ENCODE measurements at regions not wholly inside any gene's neighbourhood (a gene's known extent, or its start where the extent isn't known, plus 50 kb on each side); places are given as distances from the start of the nearest gene placed in this dataset.
"Not testable (repeated sequence)": the region's sequence is repeated elsewhere in the genome, so short reads cannot be mapped to it uniquely, and the experiment has no call there.

DNA sequence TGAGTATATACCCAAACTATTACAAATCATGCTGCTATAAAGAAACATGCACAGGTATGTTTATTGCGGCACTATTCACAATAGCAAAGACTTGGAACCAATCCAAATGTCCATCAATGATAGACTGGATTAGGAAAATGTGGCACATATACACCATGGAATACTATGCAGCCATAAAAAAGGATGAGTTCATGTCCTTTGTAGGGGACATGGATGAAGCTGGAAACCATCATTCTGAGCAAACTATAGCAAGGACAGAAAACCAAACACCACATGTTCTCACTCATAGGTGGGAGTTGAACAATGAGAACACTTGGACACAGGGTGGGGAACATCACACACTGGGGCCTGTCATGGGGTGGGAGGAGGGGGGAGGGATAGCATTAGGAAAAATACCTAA is 672.7 kb upstream of the CTNND2 start:
- not testable (repeated sequence) for H2AFZ ChIP-seq; H3K36me3 ChIP-seq (ENCODE audit: insufficient read depth); H4K20me1 ChIP-seq (replicated peaks; ENCODE audit: insufficient read depth); H3K27me3 Mint-ChIP-seq (ENCODE audit: insufficient read depth, low read depth, poor library complexity); H3K79me2 ChIP-seq (replicated peaks; ENCODE audit: insufficient read depth); H3K4me3 ChIP-seq; H3K4me3 Mint-ChIP-seq; DNase-seq (ENCODE audit: low spot score); H3K27ac ChIP-seq (ENCODE audit: low read depth); H3F3A ChIP-seq (replicated peaks; ENCODE audit: low read depth); H3K27me3 ChIP-seq (ENCODE audit: insufficient read depth); ATAC-seq; H3K4me2 ChIP-seq; H3K4me1 ChIP-seq (ENCODE audit: insufficient read depth); H3K27ac Mint-ChIP-seq; H3K9me2 ChIP-seq (ENCODE audit: insufficient read depth)
- Mint-ChIP-seq H3K36me3 (ENCODE audit: low read depth) (peaks cover 33% of the 10 kb centered on the region), H3K9me3 (peaks cover 16% of the 10 kb centered on the region; the same call in 2 of the 3 replicates), H3K4me1 (peaks cover 11% of the 10 kb centered on the region; the same call in 2 of the 3 replicates)

DNA sequence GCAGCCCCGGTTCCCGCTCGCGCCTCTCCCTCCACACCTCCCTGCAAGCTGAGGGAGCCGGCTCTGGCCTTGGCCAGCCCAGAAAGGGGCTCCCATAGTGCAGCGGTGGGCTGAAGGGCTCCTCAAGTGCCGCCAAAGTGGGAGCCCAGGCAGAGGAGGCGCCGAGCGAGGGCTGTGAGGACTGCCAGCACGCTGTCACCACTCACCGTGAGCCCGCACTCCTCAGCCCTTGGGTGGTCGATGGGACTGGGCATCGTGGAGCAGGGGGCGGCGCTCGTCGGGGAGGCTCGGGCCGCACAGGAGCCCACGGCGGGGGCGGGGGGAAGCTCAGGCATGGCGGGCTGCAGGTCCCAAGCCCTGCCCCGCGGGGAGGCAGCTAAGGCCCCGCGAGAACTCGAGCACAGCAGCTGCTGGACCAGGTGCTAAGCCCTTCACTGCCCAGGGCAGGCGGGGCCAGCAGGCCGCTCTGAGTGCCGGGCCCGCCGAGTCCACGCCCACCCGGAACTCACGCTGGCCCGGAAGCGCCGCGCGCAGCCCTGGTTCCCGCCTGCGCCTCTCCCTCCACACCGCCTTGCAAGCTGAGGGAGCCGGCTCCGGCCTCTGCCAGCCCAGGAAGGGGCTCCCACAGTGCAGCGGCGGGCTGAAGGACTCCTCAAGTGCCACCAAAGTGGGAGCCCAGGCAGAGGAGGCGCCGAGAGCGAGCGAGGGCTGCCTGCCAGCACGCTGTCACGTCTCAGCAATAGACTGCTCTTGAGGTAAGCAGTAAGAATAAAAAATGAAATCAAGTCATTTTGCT is 670.2 kb upstream of the CTNND2 start:
- peak overlapping the region; percentile 58; the same call in 2 of the 3 replicates for H3K4me3 Mint-ChIP-seq
- not testable (repeated sequence) for H3K4me1 ChIP-seq (ENCODE audit: insufficient read depth); H3K27me3 ChIP-seq (ENCODE audit: insufficient read depth); H3K27ac ChIP-seq (ENCODE audit: low read depth); H3F3A ChIP-seq (replicated peaks; ENCODE audit: low read depth); H3K36me3 ChIP-seq (ENCODE audit: insufficient read depth); H3K79me2 ChIP-seq (replicated peaks; ENCODE audit: insufficient read depth); H3K27ac Mint-ChIP-seq; H4K20me1 ChIP-seq (replicated peaks; ENCODE audit: insufficient read depth); H3K4me3 ChIP-seq; H2AFZ ChIP-seq; DNase-seq (ENCODE audit: low spot score); H3K27me3 Mint-ChIP-seq (ENCODE audit: insufficient read depth, low read depth, poor library complexity); H3K9me2 ChIP-seq (ENCODE audit: insufficient read depth); H3K4me1 Mint-ChIP-seq; H3K4me2 ChIP-seq
- peaks cover 16% of the 10 kb centered on the region; the same call in 2 of the 3 replicates for H3K9me3 Mint-ChIP-seq
- peaks cover 27% of the 10 kb centered on the region for H3K36me3 Mint-ChIP-seq (ENCODE audit: low read depth)
- peak; percentile 95 for ATAC-seq

GRCh38 chr5:12573916-12574297 is 669.7 kb upstream of the CTNND2 start:
- H3K36me3 ChIP-seq (ENCODE audit: insufficient read depth); H3K27ac Mint-ChIP-seq; H3K27me3 ChIP-seq (ENCODE audit: insufficient read depth); H3K4me3 ChIP-seq; H3K27me3 Mint-ChIP-seq (ENCODE audit: insufficient read depth, low read depth, poor library complexity); H3K4me1 ChIP-seq (ENCODE audit: insufficient read depth); H3F3A ChIP-seq (replicated peaks; ENCODE audit: low read depth); H3K4me1 Mint-ChIP-seq; H3K79me2 ChIP-seq (replicated peaks; ENCODE audit: insufficient read depth); DNase-seq (ENCODE audit: low spot score); H3K4me2 ChIP-seq; H4K20me1 ChIP-seq (replicated peaks; ENCODE audit: insufficient read depth); H2AFZ ChIP-seq; H3K27ac ChIP-seq (ENCODE audit: low read depth); H3K9me2 ChIP-seq (ENCODE audit: insufficient read depth): not testable (repeated sequence)
- peaks cover 23% of the 10 kb centered on the region for H3K36me3 Mint-ChIP-seq (ENCODE audit: low read depth)
- H3K4me3 Mint-ChIP-seq: peak overlapping the region; percentile 66
- H3K9me3 Mint-ChIP-seq: peaks cover 15% of the 10 kb centered on the region; the same call in 2 of the 3 replicates
- ATAC-seq: peak; percentile 40

DNA sequence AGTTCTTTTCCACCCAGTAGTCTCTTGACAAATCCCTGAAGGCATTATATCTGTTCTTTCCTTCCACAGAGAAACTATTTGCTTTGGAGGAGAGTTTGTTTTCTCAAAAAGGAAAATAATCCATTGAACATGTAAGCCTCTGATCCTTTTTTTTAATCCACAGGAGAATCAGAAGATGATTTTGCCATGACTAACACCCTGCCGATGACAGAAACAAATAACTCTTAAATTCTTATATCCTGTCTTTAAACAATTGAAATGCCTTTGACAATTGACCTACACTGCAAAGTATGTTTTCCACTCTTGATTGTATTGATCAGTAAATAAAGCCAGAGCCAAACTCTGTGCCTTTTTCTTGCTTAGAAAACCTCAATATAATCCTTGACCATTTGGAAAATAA is 666.4 kb upstream of the CTNND2 start:
- no peaks in the 10 kb centered on the region for H3K27me3 ChIP-seq (ENCODE audit: insufficient read depth)
- H3K4me1 ChIP-seq (ENCODE audit: insufficient read depth): no peaks in the 10 kb centered on the region
- no peak for DNase-seq (ENCODE audit: low spot score)
- no peaks in the 10 kb centered on the region for H3K79me2 ChIP-seq (replicated peaks; ENCODE audit: insufficient read depth)
- H3K9me2 ChIP-seq (ENCODE audit: insufficient read depth): no peaks in the 10 kb centered on the region
- ATAC-seq: no peak
- Mint-ChIP-seq H3K27ac (no peak overlapping the region), H3K9me3 (peaks cover 2% of the 10 kb centered on the region; the same call in 2 of the 3 replicates), H3K4me3 (no peak overlapping the region), H3K4me1 (no peaks in the 10 kb centered on the region), H3K36me3 (ENCODE audit: low read depth) (peaks cover 2% of the 10 kb centered on the region), H3K27me3 (ENCODE audit: insufficient read depth, low read depth, poor library complexity) (no peaks in the 10 kb centered on the region)
- H3K36me3 ChIP-seq (ENCODE audit: insufficient read depth): no peaks in the 10 kb centered on the region
- H3F3A ChIP-seq (replicated peaks; ENCODE audit: low read depth): no peaks in the 10 kb centered on the region
- no peak overlapping the region for H3K27ac ChIP-seq (ENCODE audit: low read depth)
- H2AFZ ChIP-seq: no peak overlapping the region
- H3K4me3 ChIP-seq: no peak overlapping the region
- no peaks in the 10 kb centered on the region for H4K20me1 ChIP-seq (replicated peaks; ENCODE audit: insufficient read depth)
- no peak overlapping the region for H3K4me2 ChIP-seq
- TF ChIP-seq ZNF331 (CRISPR knock-in tag; IDR thresholded peaks at IDR 0.05; ENCODE audit: low read depth): no peak
- TF ChIP-seq, protein P1, sequence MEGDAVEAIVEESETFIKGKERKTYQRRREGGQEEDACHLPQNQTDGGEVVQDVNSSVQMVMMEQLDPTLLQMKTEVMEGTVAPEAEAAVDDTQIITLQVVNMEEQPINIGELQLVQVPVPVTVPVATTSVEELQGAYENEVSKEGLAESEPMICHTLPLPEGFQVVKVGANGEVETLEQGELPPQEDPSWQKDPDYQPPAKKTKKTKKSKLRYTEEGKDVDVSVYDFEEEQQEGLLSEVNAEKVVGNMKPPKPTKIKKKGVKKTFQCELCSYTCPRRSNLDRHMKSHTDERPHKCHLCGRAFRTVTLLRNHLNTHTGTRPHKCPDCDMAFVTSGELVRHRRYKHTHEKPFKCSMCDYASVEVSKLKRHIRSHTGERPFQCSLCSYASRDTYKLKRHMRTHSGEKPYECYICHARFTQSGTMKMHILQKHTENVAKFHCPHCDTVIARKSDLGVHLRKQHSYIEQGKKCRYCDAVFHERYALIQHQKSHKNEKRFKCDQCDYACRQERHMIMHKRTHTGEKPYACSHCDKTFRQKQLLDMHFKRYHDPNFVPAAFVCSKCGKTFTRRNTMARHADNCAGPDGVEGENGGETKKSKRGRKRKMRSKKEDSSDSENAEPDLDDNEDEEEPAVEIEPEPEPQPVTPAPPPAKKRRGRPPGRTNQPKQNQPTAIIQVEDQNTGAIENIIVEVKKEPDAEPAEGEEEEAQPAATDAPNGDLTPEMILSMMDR (conservative IDR thresholded peaks at IDR 0.05; ENCODE audit: low read depth in 2 of 2): no peak
- TF ChIP-seq STAT1 (IDR thresholded peaks at IDR 0.05; ENCODE audit: unreplicated experiment): no peak
- TF ChIP-seq CREB1 (CRISPR knock-in tag; IDR thresholded peaks at IDR 0.05; ENCODE audit: low read depth): no peak
- TF ChIP-seq EZH2 (IDR thresholded peaks at IDR 0.05; ENCODE audit: low read depth, unreplicated experiment): no peak
- no peak for TF ChIP-seq EZH2phosphoT487 (IDR thresholded peaks at IDR 0.05; ENCODE audit: unreplicated experiment)
- TF ChIP-seq, protein P2, sequence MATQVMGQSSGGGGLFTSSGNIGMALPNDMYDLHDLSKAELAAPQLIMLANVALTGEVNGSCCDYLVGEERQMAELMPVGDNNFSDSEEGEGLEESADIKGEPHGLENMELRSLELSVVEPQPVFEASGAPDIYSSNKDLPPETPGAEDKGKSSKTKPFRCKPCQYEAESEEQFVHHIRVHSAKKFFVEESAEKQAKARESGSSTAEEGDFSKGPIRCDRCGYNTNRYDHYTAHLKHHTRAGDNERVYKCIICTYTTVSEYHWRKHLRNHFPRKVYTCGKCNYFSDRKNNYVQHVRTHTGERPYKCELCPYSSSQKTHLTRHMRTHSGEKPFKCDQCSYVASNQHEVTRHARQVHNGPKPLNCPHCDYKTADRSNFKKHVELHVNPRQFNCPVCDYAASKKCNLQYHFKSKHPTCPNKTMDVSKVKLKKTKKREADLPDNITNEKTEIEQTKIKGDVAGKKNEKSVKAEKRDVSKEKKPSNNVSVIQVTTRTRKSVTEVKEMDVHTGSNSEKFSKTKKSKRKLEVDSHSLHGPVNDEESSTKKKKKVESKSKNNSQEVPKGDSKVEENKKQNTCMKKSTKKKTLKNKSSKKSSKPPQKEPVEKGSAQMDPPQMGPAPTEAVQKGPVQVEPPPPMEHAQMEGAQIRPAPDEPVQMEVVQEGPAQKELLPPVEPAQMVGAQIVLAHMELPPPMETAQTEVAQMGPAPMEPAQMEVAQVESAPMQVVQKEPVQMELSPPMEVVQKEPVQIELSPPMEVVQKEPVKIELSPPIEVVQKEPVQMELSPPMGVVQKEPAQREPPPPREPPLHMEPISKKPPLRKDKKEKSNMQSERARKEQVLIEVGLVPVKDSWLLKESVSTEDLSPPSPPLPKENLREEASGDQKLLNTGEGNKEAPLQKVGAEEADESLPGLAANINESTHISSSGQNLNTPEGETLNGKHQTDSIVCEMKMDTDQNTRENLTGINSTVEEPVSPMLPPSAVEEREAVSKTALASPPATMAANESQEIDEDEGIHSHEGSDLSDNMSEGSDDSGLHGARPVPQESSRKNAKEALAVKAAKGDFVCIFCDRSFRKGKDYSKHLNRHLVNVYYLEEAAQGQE (IDR thresholded peaks at IDR 0.05; ENCODE audit: unreplicated experiment): no peak
- no peak for TF ChIP-seq ZNF114 (CRISPR knock-in tag; IDR thresholded peaks at IDR 0.05)

Measured in GM23338 (cell line).